Upper lobe of left lung (tissue), 4 donors: ENCODE measurements at regions not wholly inside any gene's neighbourhood (a gene's known extent, or its start where the extent isn't known, plus 50 kb on each side); places are given as distances from the start of the nearest gene placed in this dataset.

Experiments
- POLR2A ChIP-seq, 4 donors: fragments of 450-650 bp; IDR thresholded peaks; one replicate each; pipeline ENCODE4 v1.5.1; 2016 to 2017; ENCODE audit warnings: antibody characterized with exemption in 4 of 4, mild to moderate bottlenecking in 2 of 4
- TF ChIP-seq, protein P1 (sequence below), 6 experiments: fragments of 450-650 bp in 4 of 6; fragments of 200-600 bp in 2 of 6; sonication (generic) in 2 of 6; IDR thresholded peaks; one replicate each; pipeline ENCODE4 v1.5.1; 2016 to 2019; ENCODE audit warnings: antibody characterized with exemption in 6 of 6

DNA sequence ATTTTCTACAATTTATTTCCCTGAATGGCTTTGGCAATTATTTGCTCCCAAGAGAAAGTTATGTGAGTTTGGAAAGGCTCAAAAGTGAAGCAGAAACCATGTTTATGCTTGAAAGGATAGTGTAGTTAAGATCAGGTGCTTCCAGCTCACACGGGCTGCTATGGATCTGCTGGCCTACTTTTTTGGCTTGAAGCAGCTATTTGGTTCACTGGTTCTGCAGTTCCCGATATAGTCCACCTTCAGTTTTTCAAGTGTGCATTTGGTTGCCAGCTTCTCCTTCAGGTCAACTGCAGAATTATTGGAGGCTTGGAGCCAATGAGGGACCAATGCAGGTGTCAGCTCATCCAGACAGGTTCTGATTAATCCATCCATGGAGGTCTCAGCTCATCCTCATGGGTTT lies 484.3 kb upstream of the SEMA3A start:
- TF ChIP-seq, protein P1, sequence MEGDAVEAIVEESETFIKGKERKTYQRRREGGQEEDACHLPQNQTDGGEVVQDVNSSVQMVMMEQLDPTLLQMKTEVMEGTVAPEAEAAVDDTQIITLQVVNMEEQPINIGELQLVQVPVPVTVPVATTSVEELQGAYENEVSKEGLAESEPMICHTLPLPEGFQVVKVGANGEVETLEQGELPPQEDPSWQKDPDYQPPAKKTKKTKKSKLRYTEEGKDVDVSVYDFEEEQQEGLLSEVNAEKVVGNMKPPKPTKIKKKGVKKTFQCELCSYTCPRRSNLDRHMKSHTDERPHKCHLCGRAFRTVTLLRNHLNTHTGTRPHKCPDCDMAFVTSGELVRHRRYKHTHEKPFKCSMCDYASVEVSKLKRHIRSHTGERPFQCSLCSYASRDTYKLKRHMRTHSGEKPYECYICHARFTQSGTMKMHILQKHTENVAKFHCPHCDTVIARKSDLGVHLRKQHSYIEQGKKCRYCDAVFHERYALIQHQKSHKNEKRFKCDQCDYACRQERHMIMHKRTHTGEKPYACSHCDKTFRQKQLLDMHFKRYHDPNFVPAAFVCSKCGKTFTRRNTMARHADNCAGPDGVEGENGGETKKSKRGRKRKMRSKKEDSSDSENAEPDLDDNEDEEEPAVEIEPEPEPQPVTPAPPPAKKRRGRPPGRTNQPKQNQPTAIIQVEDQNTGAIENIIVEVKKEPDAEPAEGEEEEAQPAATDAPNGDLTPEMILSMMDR (IDR thresholded peaks at IDR 0.05), result no peak
- TF ChIP-seq POLR2A (IDR thresholded peaks at IDR 0.05), result no peak
